Left lung (tissue), 4 donors: ENCODE measurements at regions not wholly inside any gene's neighbourhood (a gene's known extent, or its start where the extent isn't known, plus 50 kb on each side); places are given as distances from the start of the nearest gene placed in this dataset.

Source experiments
- ATAC-seq: fragments of 200-7000 bp; cut with Tn5 transposase; one replicate; pipeline ENCODE4 v1.9.1; 2020; ENCODE audit warnings: moderate library complexity
- DNase-seq, 4 donors: peaks; one replicate each; pipeline ENCODE4 v3.0.0-alpha.2; 2013 to 2020
- H3K27ac ChIP-seq, 2 donors: fragments of 200-600 bp; sonication (generic) in 1 of 2; one replicate each; pipeline versions ENCODE4 v1.5.0 to v1.8.0; 2020 to 2021
- H3K27me3 ChIP-seq, 2 donors: fragments of 200-600 bp; sonication (generic) in 1 of 2; one replicate each; pipeline versions ENCODE4 v1.5.0 to v1.8.0; 2020 to 2021
- H3K36me3 ChIP-seq, 2 donors: fragments of 200-600 bp; sonication (generic) in 1 of 2; one replicate each; pipeline versions ENCODE4 v1.5.0 to v1.8.0; 2020 to 2021
- H3K4me1 ChIP-seq, 2 donors: fragments of 200-600 bp; one replicate each; pipeline ENCODE4 v1.8.0; 2021
- H3K4me3 ChIP-seq, 2 donors: fragments of 200-600 bp; sonication (generic) in 1 of 2; one replicate each; pipeline versions ENCODE4 v1.5.0 to v1.8.0; 2020 to 2021; ENCODE audit warnings: mild to moderate bottlenecking in 1 of 2
- H3K9me3 ChIP-seq, 2 donors: fragments of 200-600 bp; sonication (generic) in 1 of 2; one replicate each; pipeline versions ENCODE4 v1.5.0 to v1.8.0; 2020 to 2021
- CTCF ChIP-seq, 2 donors: fragments of 200-600 bp; sonication (generic) in 1 of 2; IDR thresholded peaks; one replicate each; pipeline versions ENCODE4 v1.5.0 to v1.8.0; 2021; ENCODE audit warnings: antibody characterized with exemption in 2 of 2
- intact Hi-C, 2 donors: fragments of 100-400 bp; cut with DNase I; formaldehyde crosslinking; loops; one replicate each; pipeline versions ENCODE4 v1.11.2 to v1.14.2; 2022
- donor health status: DM: no; HTN: yes; CAD: no.
- donor health status: DM: no; HTN: no; CAD: no.

- Histone ChIP-seq H3K27ac (no peak overlapping the region), H3K27me3 (no peaks in the 10 kb centered on the region), H3K4me1 (no peaks in the 10 kb centered on the region), H3K36me3 (no peaks in the 10 kb centered on the region), H3K4me3 (no peak overlapping the region), H3K9me3 (peaks cover 0 to under 1% of the 10 kb centered on the region in 2 donors)
- ATAC-seq (no peak), DNase-seq (no peak)
- intact Hi-C loops, result no loop called here
- no peak for TF ChIP-seq CTCF (IDR thresholded peaks at IDR 0.05)
Observed at GRCh38 chr6:11961923-11962322, 50.2 kb upstream of the HIVEP1 start.

- no peak for TF ChIP-seq CTCF (IDR thresholded peaks at IDR 0.05)
- intact Hi-C loops, result no loop called here
- H3K27me3 ChIP-seq, result no peaks in the 10 kb centered on the region
Observed at GRCh38 chr6:11960909-11961779, 51.0 kb upstream of the HIVEP1 start.

GRCh38 chr6:11956781-11957180, 55.3 kb upstream of the HIVEP1 start:
- Histone ChIP-seq H3K27me3 (no peaks in the 10 kb centered on the region), H3K4me1 (no peaks in the 10 kb centered on the region), H3K9me3 (peaks cover 0 to 4% of the 10 kb centered on the region in 2 donors), H3K27ac (no peak overlapping the region), H3K4me3 (no peak overlapping the region), H3K36me3 (no peaks in the 10 kb centered on the region)
- intact Hi-C loops, result no loop called here
- TF ChIP-seq CTCF (IDR thresholded peaks at IDR 0.05), result no peak
- ATAC-seq, result no peak
- no peak for DNase-seq

More at GRCh38 chr6:11960909-11961779, 51.0 kb upstream of the HIVEP1 start:
- peaks cover 0 to 4% of the 10 kb centered on the region in 2 donors for H3K9me3 ChIP-seq
- no peak for ATAC-seq
- no peak for DNase-seq
- no peak overlapping the region for H3K27ac ChIP-seq
- no peaks in the 10 kb centered on the region for H3K4me1 ChIP-seq
- no peak overlapping the region for H3K4me3 ChIP-seq
- no peaks in the 10 kb centered on the region for H3K36me3 ChIP-seq

- intact Hi-C loops, result no loop called here
Observed at GRCh38 chr6:11953641-11954040, 58.5 kb upstream of the HIVEP1 start.

More at GRCh38 chr6:11953641-11954040, 58.5 kb upstream of the HIVEP1 start:
- TF ChIP-seq CTCF (IDR thresholded peaks at IDR 0.05), result no peak
- ATAC-seq (no peak), DNase-seq (no peak)
- H3K27me3 ChIP-seq, result no peaks in the 10 kb centered on the region
- H3K4me3 ChIP-seq, result no peak overlapping the region
- H3K36me3 ChIP-seq, result no peaks in the 10 kb centered on the region
- peaks cover 0 to 4% of the 10 kb centered on the region in 2 donors for H3K9me3 ChIP-seq
- no peaks in the 10 kb centered on the region for H3K4me1 ChIP-seq
- H3K27ac ChIP-seq, result no peak overlapping the region
